Hepatocyte (in vitro differentiated cells): ENCODE measurements at regions not wholly inside any gene's neighbourhood (a gene's known extent, or its start where the extent isn't known, plus 50 kb on each side); places are given as distances from the start of the nearest gene placed in this dataset.

Experiments used
- EZH2 ChIP-seq: fragments of 200-600 bp; sonication (generic); IDR thresholded peaks from 2 replicates; pipeline ENCODE4 v1.6.1; 2016; ENCODE audit warnings: antibody characterized with exemption, mild to moderate bottlenecking, borderline replicate concordance
- EZH2phosphoT487 ChIP-seq: fragments of 200-600 bp; sonication (generic); IDR thresholded peaks from one replicate; pipeline ENCODE4 v1.6.1; 2018; ENCODE audit warnings: antibody characterized with exemption, mild to moderate bottlenecking, low read depth, moderate library complexity; ENCODE audit not compliant: unreplicated experiment, severe bottlenecking
- TF ChIP-seq, protein P1 (sequence below): fragments of 200-600 bp; sonication (generic); IDR thresholded peaks from 2 replicates; pipeline ENCODE4 v1.5.1; 2016; ENCODE audit warnings: antibody characterized with exemption, mild to moderate bottlenecking; ENCODE audit not compliant: poor library complexity

DNA sequence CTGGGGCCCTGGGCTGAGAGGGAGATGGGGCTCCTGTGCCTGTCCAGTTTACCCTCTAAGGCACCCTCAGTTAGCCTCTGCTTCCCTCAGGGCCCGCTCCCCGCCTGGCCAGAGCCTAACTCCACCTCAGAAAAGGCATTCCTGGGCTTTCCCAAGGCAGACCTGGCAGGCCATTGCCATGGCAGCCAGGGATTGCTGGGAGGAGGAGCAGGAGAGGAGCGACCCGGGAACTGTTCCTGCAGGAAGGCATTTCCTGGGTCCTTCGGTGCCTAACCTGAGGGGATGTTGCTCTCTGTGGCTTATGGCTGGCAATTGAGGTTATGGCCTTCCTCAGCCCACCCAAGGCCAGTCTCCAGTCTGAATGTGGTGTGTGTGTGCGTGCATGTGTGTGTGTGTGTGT, 131.3 kb downstream of the PJA1 start:
- TF ChIP-seq EZH2: no peak
- TF ChIP-seq, protein P1, sequence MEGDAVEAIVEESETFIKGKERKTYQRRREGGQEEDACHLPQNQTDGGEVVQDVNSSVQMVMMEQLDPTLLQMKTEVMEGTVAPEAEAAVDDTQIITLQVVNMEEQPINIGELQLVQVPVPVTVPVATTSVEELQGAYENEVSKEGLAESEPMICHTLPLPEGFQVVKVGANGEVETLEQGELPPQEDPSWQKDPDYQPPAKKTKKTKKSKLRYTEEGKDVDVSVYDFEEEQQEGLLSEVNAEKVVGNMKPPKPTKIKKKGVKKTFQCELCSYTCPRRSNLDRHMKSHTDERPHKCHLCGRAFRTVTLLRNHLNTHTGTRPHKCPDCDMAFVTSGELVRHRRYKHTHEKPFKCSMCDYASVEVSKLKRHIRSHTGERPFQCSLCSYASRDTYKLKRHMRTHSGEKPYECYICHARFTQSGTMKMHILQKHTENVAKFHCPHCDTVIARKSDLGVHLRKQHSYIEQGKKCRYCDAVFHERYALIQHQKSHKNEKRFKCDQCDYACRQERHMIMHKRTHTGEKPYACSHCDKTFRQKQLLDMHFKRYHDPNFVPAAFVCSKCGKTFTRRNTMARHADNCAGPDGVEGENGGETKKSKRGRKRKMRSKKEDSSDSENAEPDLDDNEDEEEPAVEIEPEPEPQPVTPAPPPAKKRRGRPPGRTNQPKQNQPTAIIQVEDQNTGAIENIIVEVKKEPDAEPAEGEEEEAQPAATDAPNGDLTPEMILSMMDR: no peak
- TF ChIP-seq EZH2phosphoT487: no peak
